HG03064 (cell line): ENCODE measurements at regions not wholly inside any gene's neighbourhood (a gene's known extent, or its start where the extent isn't known, plus 50 kb on each side); places are given as distances from the start of the nearest gene placed in this dataset.
"Not testable (repeated sequence)": the region's sequence is repeated elsewhere in the genome, so short reads cannot be mapped to it uniquely, and the experiment has no call there.

Experiments used
- ATAC-seq: cut with Tn5 transposase; IDR thresholded peaks from one replicate; pipeline ENCODE4 v1.9.1; 2021; ENCODE audit warnings: low read depth; ENCODE audit not compliant: unreplicated experiment

- ATAC-seq, result no peak
These were observed 156.3 kb upstream of the FOXN3 start for GRCh38 chr14:89573399-89573657.

- ATAC-seq, result no peak
These were observed 155.8 kb upstream of the FOXN3 start for GRCh38 chr14:89572596-89573398.

- no peak for ATAC-seq
These were observed 154.5 kb upstream of the FOXN3 start for GRCh38 chr14:89571491-89571890.

GRCh38 chr14:89566644-89567415 is 149.8 kb upstream of the FOXN3 start:
- ATAC-seq, result no peak

GRCh38 chr14:89566180-89566579 is 149.1 kb upstream of the FOXN3 start:
- no peak for ATAC-seq

GRCh38 chr14:89565607-89566006 is 148.6 kb upstream of the FOXN3 start:
- no peak for ATAC-seq

GRCh38 chr14:89564989-89565388 is 148.0 kb upstream of the FOXN3 start:
- ATAC-seq, result no peak

GRCh38 chr14:89564286-89564957 is 147.4 kb upstream of the FOXN3 start:
- ATAC-seq, result no peak

- ATAC-seq, result no peak
These were observed 146.4 kb upstream of the FOXN3 start for GRCh38 chr14:89563471-89563870.

GRCh38 chr14:89551955-89552354 is 134.9 kb upstream of the FOXN3 start:
- no peak for ATAC-seq

GRCh38 chr14:89551432-89551831 is 134.4 kb upstream of the FOXN3 start:
- no peak for ATAC-seq

GRCh38 chr14:89550821-89551220 is 133.8 kb upstream of the FOXN3 start:
- ATAC-seq, result no peak

- no peak for ATAC-seq
These were observed 132.5 kb upstream of the FOXN3 start for GRCh38 chr14:89549381-89550125.

- not testable (repeated sequence) for ATAC-seq
These were observed 130.0 kb upstream of the FOXN3 start for GRCh38 chr14:89547047-89547446.

GRCh38 chr14:89544636-89545301 is 127.7 kb upstream of the FOXN3 start:
- no peak for ATAC-seq

GRCh38 chr14:89543425-89543790 is 126.4 kb upstream of the FOXN3 start:
- ATAC-seq, result no peak

- no peak for ATAC-seq
These were observed 125.9 kb upstream of the FOXN3 start for GRCh38 chr14:89542786-89543424.

- ATAC-seq, result no peak
These were observed 123.9 kb upstream of the FOXN3 start for GRCh38 chr14:89540830-89541470.

- no peak for ATAC-seq
These were observed 123.2 kb upstream of the FOXN3 start for GRCh38 chr14:89540009-89540829.
